ENCODE measurements at regions not wholly inside any gene's neighbourhood (a gene's known extent, or its start where the extent isn't known, plus 50 kb on each side); places are given as distances from the start of the nearest gene placed in this dataset.

DNA sequence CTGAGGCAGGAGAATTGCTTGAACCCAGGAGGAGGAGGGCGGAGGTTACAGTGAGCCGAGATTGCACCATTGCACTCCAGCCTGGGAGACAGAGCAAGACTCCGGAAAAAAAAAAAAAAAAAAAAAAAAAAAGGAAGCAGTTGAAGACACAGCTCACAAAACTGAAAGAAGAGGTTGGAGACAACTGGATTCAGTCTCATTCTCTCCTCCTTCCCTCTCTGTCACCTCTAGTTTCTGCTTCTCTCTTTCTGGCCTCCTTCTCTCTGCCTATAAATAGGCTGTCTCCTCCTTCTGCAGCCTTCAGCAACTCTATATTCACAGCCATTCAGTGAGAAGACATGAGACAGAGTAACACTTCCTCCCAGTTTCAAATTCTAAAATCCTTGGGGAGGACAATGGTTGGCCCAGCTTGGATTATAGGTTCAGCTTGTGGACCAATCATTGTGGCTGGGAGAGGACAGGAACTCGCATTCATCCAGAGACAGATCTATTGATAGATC, 125.6 kb upstream of the HABP2 start:
- H3K4me3 ChIP-seq (ENCODE audit: low read depth, poor library complexity, severe bottlenecking): no peak overlapping the region
- TF ChIP-seq, protein P1, sequence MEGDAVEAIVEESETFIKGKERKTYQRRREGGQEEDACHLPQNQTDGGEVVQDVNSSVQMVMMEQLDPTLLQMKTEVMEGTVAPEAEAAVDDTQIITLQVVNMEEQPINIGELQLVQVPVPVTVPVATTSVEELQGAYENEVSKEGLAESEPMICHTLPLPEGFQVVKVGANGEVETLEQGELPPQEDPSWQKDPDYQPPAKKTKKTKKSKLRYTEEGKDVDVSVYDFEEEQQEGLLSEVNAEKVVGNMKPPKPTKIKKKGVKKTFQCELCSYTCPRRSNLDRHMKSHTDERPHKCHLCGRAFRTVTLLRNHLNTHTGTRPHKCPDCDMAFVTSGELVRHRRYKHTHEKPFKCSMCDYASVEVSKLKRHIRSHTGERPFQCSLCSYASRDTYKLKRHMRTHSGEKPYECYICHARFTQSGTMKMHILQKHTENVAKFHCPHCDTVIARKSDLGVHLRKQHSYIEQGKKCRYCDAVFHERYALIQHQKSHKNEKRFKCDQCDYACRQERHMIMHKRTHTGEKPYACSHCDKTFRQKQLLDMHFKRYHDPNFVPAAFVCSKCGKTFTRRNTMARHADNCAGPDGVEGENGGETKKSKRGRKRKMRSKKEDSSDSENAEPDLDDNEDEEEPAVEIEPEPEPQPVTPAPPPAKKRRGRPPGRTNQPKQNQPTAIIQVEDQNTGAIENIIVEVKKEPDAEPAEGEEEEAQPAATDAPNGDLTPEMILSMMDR (IDR thresholded peaks at IDR 0.05): no peak
- TF ChIP-seq POLR2A (IDR thresholded peaks at IDR 0.05): no peak
- DNase-seq (ENCODE audit: low spot score in 2 of 2): no peak
- intact Hi-C loops (cut with DNase I; ENCODE audit: low total_unique reads): no loop called here
- 59 to 70% methylated on average over 4 of the region's 4 CpGs for WGBS, 2 donors

DNA sequence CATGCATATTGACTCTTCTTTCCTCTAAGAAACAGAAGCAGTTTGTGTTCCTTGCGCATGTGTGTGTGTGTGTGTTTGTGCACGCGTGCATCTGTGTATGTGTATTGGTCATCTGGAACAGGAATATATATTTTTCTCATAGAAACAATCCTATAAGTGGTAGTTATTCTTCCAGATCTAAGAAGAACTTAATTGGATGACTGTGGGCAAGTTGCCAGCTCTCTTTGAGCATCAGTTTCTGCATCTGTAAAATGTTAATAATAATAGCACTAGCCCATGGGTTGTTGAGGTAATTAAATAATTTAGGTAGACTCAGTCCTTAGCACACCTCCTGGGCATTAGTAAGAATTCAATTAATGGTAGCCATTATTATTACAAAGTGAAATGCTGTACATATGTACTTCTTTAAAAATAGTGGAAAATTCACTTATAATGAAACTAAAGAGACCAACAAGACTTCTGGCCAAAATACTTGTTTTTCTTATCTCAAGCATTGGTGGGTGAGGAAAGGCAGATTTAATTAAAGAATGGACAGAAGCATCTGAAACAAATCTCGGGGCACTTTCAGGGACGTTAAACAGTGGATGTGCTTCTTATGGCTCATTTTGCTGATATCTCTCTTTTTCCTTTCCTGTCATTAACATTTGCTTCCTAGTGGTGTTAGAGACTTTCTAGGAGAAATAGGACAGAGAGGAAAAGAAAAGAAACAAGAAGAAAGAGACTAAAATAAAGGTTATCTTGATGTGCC, 124.9 kb upstream of the HABP2 start:
- WGBS, 2 donors: 86 to 94% methylated on average over 5 of the region's 5 CpGs

DNA sequence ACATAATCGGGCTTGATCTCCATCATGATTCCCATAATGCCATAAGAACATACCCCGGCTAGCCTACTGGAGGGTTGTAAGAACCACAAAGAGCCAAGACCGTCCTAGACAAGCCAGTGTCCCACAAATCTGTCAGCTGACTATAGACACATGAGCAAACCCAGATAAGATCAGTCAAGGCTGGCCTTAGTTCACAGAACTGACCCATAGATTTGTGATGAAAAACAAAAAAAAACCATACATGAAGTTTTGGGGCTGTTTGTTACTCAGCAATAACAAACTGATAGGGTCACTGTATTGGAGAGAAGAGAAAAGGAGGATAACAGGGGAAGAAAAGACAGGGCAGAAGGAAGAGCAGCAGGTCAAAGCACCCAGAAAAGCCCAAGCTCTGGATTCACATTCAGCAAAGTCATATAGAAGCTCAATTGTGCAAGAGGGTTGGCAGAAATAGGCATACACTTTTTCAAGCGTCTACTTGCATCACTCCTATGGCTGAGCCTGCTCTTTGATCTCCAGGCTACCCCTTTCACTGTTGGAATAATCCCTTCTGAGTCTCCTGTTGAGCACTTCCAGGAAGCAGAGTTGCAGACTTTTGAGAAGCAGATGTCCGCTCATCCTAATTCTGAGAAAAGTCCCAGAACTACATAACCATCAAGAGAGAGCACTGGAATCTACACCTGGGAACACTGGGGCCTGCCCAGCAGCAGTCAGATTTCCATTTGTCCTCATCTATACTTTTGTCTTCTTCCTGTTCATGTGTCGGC, 122.0 kb upstream of the HABP2 start:
- 89 to 96% methylated on average over 6 of the region's 6 CpGs for WGBS, 2 donors
- intact Hi-C loops (cut with DNase I; ENCODE audit: low total_unique reads): no loop called here
- no peak overlapping the region for H3K4me3 ChIP-seq (ENCODE audit: low read depth, poor library complexity, severe bottlenecking)
- TF ChIP-seq POLR2A (IDR thresholded peaks at IDR 0.05): no peak
- TF ChIP-seq, protein P1 (IDR thresholded peaks at IDR 0.05): no peak
- no peak for DNase-seq (ENCODE audit: low spot score in 2 of 2)

More for the DNA sequence above, 124.9 kb upstream of the HABP2 start:
- no peak for DNase-seq (ENCODE audit: low spot score in 2 of 2)
- intact Hi-C loops (cut with DNase I; ENCODE audit: low total_unique reads): no loop called here
- TF ChIP-seq POLR2A (IDR thresholded peaks at IDR 0.05): no peak
- TF ChIP-seq, protein P1 (IDR thresholded peaks at IDR 0.05): no peak
- H3K4me3 ChIP-seq (ENCODE audit: low read depth, poor library complexity, severe bottlenecking): no peak overlapping the region

DNA sequence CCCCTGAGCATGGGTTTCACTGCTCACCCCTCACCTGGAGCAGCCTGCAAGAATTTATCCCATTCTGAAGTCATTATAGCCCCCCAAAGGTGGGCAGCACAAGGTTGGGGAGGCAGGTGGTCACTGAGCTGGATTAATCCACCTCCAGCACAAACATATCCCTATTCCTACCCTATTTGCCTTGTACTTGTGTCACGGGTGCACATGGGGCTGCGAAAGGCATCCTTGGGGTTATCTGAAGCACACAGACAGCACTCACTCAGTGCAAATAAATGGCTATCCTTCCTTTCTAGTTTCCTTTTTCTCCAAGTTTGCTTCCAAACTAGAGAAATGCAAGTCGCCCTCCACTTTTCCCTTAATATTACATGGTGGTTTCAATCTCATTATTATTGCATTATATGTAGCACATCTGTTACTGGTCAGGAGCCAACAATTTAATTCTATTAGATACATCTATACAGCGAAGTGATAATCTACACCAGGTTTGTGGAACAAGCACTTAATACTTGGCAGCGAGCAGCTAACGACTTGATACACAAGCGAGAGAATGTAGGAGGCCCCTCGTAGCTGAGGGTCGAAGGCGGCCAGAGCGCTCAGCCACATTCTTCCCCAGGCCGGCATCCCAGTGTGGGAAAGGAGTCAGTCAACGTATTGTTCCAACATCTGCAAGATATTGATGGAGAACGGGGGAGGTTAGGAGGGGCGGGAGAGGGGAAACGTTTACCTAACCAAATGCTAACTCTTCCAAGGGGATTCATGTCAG, 121.3 kb upstream of the HABP2 start:
- peak in 1 of 2 donors; percentile 81 for DNase-seq (ENCODE audit: low spot score in 2 of 2)
- H3K4me3 ChIP-seq (ENCODE audit: low read depth, poor library complexity, severe bottlenecking): no peak overlapping the region
- intact Hi-C loops (cut with DNase I; ENCODE audit: low total_unique reads): no loop called here
- WGBS, 2 donors: 63 to 69% methylated on average over 16 of the region's 16 CpGs
- no peak for TF ChIP-seq POLR2A (IDR thresholded peaks at IDR 0.05)
- TF ChIP-seq, protein P1 (IDR thresholded peaks at IDR 0.05): no peak

DNA sequence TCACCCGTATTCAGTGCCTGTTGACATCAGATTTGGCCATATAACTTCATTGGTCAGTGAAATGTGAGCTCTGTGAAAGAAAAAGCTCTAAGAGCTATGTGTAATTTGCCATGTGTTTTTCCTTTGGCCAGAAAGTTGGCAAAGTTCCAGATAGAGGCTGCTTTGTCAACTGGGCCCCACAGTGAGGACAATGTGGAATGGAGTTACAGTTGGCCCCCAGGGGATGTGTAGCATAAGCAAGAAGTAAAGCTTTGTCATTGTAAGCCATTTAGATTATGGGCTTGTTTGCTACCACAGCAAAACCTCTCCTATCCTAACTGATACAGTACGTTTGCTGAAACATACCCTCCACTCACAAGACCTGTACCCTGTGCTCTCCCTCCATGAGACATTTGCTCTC, 119.1 kb upstream of the HABP2 start:
- WGBS, 2 donors: 90 to 94% methylated on average over 2 of the region's 2 CpGs
- peak in 1 of 2 donors; percentile 6 for DNase-seq (ENCODE audit: low spot score in 2 of 2)
- no peak overlapping the region for H3K4me3 ChIP-seq (ENCODE audit: low read depth, poor library complexity, severe bottlenecking)
- intact Hi-C loops (cut with DNase I; ENCODE audit: low total_unique reads): no loop called here
- TF ChIP-seq, protein P1 (IDR thresholded peaks at IDR 0.05): no peak
- no peak for TF ChIP-seq POLR2A (IDR thresholded peaks at IDR 0.05)

Measured in lower leg skin (tissue), 4 donors.